Spleen (tissue), 7 donors: ENCODE measurements at regions not wholly inside any gene's neighbourhood (a gene's known extent, or its start where the extent isn't known, plus 50 kb on each side); places are given as distances from the start of the nearest gene placed in this dataset.

ENCODE experiments used
- POLR2AphosphoS5 ChIP-seq, 3 donors: sonication (generic); formaldehyde crosslinking; IDR thresholded peaks; one replicate each; pipeline ENCODE4 v1.5.1; 2017; ENCODE audit warnings: antibody characterized with exemption in 3 of 3
- TF ChIP-seq, protein P1 (sequence below), 11 experiments: fragments of 200-600 bp in 7 of 11; fragments of 450-650 bp in 4 of 11; sonication (generic) in 4 of 11; IDR thresholded peaks in 8 of 11; conservative IDR thresholded peaks in 3 of 11; 1 replicate in 7 of 11; 2 replicates in 4 of 11; pipeline versions ENCODE4 v1.4.0 to v1.8.0; 2016 to 2021; ENCODE audit warnings: antibody characterized with exemption in 11 of 11, inconsistent platforms in 4 of 11, mild to moderate bottlenecking in 1 of 11
- donor health status: DM: no; HTN: no; CAD: no; lungs with moderate emphysema.
- donor health status: DM: no; HTN: no; CAD: no.
- donor health status: DM: no; HTN: no; CAD: no.

DNA sequence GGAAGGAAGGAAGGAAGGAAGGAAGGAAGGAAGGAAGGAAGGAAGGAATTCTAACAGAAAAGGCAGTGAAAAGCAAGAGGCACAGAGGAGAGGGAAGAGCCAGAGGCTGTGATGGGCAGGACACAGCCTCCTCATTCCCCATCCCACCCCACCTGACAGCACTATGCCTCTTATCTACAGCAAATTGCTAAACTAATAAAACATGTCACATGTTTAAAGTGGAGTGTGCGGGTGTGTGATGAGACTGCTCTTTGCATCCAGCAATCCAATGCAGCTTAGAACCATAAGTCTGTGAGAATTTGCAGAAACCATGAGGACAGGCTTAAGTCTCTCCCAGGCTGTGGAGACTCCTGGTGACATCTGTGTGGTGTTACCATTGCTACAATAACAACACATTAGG, 108.4 kb upstream of the ALK start:
- TF ChIP-seq, protein P1, sequence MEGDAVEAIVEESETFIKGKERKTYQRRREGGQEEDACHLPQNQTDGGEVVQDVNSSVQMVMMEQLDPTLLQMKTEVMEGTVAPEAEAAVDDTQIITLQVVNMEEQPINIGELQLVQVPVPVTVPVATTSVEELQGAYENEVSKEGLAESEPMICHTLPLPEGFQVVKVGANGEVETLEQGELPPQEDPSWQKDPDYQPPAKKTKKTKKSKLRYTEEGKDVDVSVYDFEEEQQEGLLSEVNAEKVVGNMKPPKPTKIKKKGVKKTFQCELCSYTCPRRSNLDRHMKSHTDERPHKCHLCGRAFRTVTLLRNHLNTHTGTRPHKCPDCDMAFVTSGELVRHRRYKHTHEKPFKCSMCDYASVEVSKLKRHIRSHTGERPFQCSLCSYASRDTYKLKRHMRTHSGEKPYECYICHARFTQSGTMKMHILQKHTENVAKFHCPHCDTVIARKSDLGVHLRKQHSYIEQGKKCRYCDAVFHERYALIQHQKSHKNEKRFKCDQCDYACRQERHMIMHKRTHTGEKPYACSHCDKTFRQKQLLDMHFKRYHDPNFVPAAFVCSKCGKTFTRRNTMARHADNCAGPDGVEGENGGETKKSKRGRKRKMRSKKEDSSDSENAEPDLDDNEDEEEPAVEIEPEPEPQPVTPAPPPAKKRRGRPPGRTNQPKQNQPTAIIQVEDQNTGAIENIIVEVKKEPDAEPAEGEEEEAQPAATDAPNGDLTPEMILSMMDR (IDR thresholded peaks at IDR 0.05 in 8 of 11, conservative IDR thresholded peaks at IDR 0.05 in 3 of 11), result no peak
- no peak for TF ChIP-seq POLR2AphosphoS5 (IDR thresholded peaks at IDR 0.05)
